H1 (cell line): ENCODE measurements at regions not wholly inside any gene's neighbourhood (a gene's known extent, or its start where the extent isn't known, plus 50 kb on each side); places are given as distances from the start of the nearest gene placed in this dataset.

Experiments used
- CTCF ChIA-PET: fragments of 300-600 bp; sonication (Branson Sonifier 250); formaldehyde crosslinking; loops from one replicate; lab custom pipeline; 2021; ENCODE audit not compliant: partially characterized antibody; lab: Charles Lee
- POLR2A ChIA-PET: fragments of 300-600 bp; sonication (Branson Sonifier 250); formaldehyde crosslinking; loops from one replicate; lab custom pipeline; 2021; ENCODE audit warnings: inconsistent platforms; ENCODE audit not compliant: partially characterized antibody; lab: Charles Lee
- DNase-seq, 2 experiments: peaks; one replicate each; pipeline versions ENCODE4 v3.0.0 to v3.0.0-alpha.2; 2010 to 2022; ENCODE audit warnings: low spot score in 2 of 2, low read depth in 1 of 2, mixed read lengths in 1 of 2
- FAIRE-seq: peaks from 2 replicates; lab custom pipeline; 2011; peaks lifted over from hg19 to GRCh38; lab: Jason Lieb, UNC
- H2AFZ ChIP-seq: 2 replicates; pipeline ENCODE4 v1.8.1; 2012; ENCODE audit warnings: low read length, inconsistent platforms
- H2AK5ac ChIP-seq: 2 replicates; pipeline ENCODE4 v1.6.1; 2013; ENCODE audit warnings: low read depth, low read length
- H2BK120ac ChIP-seq: replicated peaks from 2 replicates; pipeline ENCODE3; 2013; ENCODE audit warnings: low read depth, low read length, inconsistent platforms
- H2BK12ac ChIP-seq: 2 replicates; pipeline ENCODE4 v1.6.1; 2013; ENCODE audit warnings: low read depth, low read length
- H2BK15ac ChIP-seq: 2 replicates; pipeline ENCODE4 v1.6.1; 2013; ENCODE audit warnings: low read length
- H2BK20ac ChIP-seq: 2 replicates; pipeline ENCODE4 v1.6.1; 2013; ENCODE audit warnings: low read length
- H2BK5ac ChIP-seq: 2 replicates; pipeline ENCODE4 v1.6.1; 2013; ENCODE audit warnings: low read depth, low read length
- H3K14ac ChIP-seq: 2 replicates; pipeline ENCODE4 v1.6.1; 2013; ENCODE audit warnings: inconsistent platforms; ENCODE audit not compliant: insufficient read length
- H3K18ac ChIP-seq: 2 replicates; pipeline ENCODE4 v1.6.1; 2013; ENCODE audit warnings: low read length; ENCODE audit errors: extremely low read depth
- H3K23ac ChIP-seq: 2 replicates; pipeline ENCODE4 v1.6.1; 2013; ENCODE audit warnings: inconsistent platforms; ENCODE audit not compliant: insufficient read length
- H3K23me2 ChIP-seq: 2 replicates; pipeline ENCODE4 v1.6.1; 2013; ENCODE audit warnings: low read depth, low read length
- H3K27ac ChIP-seq: 2 replicates; pipeline ENCODE4 v1.6.1; 2011; ENCODE audit warnings: low read depth, low read length, inconsistent platforms
- H3K27me3 ChIP-seq, 4 experiments: replicated peaks in 1 of 4; 1 replicate in 1 of 4; 2 replicates in 3 of 4; pipeline versions ENCODE4 v1.6.1 to v1.8.1; 2011 to 2013; ENCODE audit warnings: low read length in 3 of 4, mild to moderate bottlenecking in 3 of 4, inconsistent platforms in 2 of 4, mixed read lengths in 2 of 4, moderate library complexity in 1 of 4; ENCODE audit not compliant: control insufficient read depth in 3 of 4, insufficient read depth in 3 of 4; ENCODE audit errors: extremely low read depth in 1 of 4
- H3K36me3 ChIP-seq, 4 experiments: 2 replicates each; pipeline versions ENCODE4 v1.6.1 to v1.8.1; 2011 to 2013; ENCODE audit warnings: mild to moderate bottlenecking in 4 of 4, low read length in 3 of 4, moderate library complexity in 2 of 4, control low read depth in 1 of 4, inconsistent platforms in 1 of 4; ENCODE audit not compliant: insufficient read depth in 4 of 4, control insufficient read depth in 2 of 4
- H3K4ac ChIP-seq: replicated peaks from 2 replicates; pipeline ENCODE3; 2013; ENCODE audit warnings: low read length, low read depth, mixed read lengths, inconsistent platforms; ENCODE audit not compliant: insufficient read length
- H3K4me1 ChIP-seq, 4 experiments: replicated peaks in 1 of 4; 1 replicate in 1 of 4; 2 replicates in 3 of 4; pipeline versions ENCODE4 v1.6.1 to v1.8.1; 2011 to 2013; ENCODE audit warnings: low read length in 3 of 4, inconsistent platforms in 2 of 4, mixed read lengths in 1 of 4; ENCODE audit not compliant: insufficient read depth in 4 of 4, control insufficient read depth in 3 of 4
- H3K4me2 ChIP-seq, 2 experiments: 2 replicates each; pipeline versions ENCODE4 v1.6.1 to v1.8.1; 2011 to 2013; ENCODE audit warnings: low read depth in 2 of 2, low read length in 2 of 2, control low read depth in 1 of 2, inconsistent platforms in 1 of 2, mild to moderate bottlenecking in 1 of 2; ENCODE audit not compliant: insufficient read depth in 1 of 2
- H3K4me3 ChIP-seq, 4 experiments: fragments of 200-600, 300-600 bp in 1 of 4; sonication (generic), shearing (Covaris generic), sonication (Bioruptor Twin) in 1 of 4; 2 replicates each; pipeline versions ENCODE4 v1.5.1 to v1.8.1; 2011 to 2016; ENCODE audit warnings: low read length in 4 of 4, low read depth in 3 of 4, control low read depth in 2 of 4, inconsistent platforms in 2 of 4, mild to moderate bottlenecking in 2 of 4, mixed read lengths in 1 of 4, moderate library complexity in 1 of 4; ENCODE audit not compliant: insufficient read depth in 2 of 4; ENCODE audit errors: extremely low read depth in 1 of 4
- H3K56ac ChIP-seq: replicated peaks from 2 replicates; pipeline ENCODE3; 2013; ENCODE audit warnings: low read depth, mild to moderate bottlenecking, mixed read lengths, low read length, inconsistent platforms; ENCODE audit not compliant: insufficient read length
- H3K79me1 ChIP-seq: 2 replicates; pipeline ENCODE4 v1.6.1; 2013; ENCODE audit warnings: low read depth, low read length, control low read depth
- H3K79me2 ChIP-seq, 2 experiments: 2 replicates each; pipeline versions ENCODE4 v1.6.1 to v1.8.1; 2012 to 2013; ENCODE audit warnings: low read length in 2 of 2, mild to moderate bottlenecking in 2 of 2, inconsistent platforms in 1 of 2; ENCODE audit not compliant: insufficient read depth in 2 of 2, control insufficient read depth in 1 of 2
- H3K9ac ChIP-seq, 4 experiments: replicated peaks in 1 of 4; 1 replicate in 1 of 4; 2 replicates in 3 of 4; pipeline versions ENCODE4 v1.6.1 to v1.8.1; 2011 to 2013; ENCODE audit warnings: low read depth in 3 of 4, low read length in 3 of 4, control low read depth in 2 of 4, mild to moderate bottlenecking in 2 of 4, moderate library complexity in 2 of 4, inconsistent platforms in 1 of 4; ENCODE audit errors: extremely low read depth in 1 of 4
- H3K9me3 ChIP-seq, 2 experiments: 2 replicates each; pipeline versions ENCODE4 v1.6.1 to v1.8.1; 2012 to 2013; ENCODE audit warnings: mild to moderate bottlenecking in 2 of 2, moderate library complexity in 2 of 2, control low read depth in 1 of 2, inconsistent platforms in 1 of 2, low read depth in 1 of 2, low read length in 1 of 2, mixed read lengths in 1 of 2; ENCODE audit not compliant: insufficient read depth in 2 of 2
- H4K20me1 ChIP-seq, 2 experiments: replicated peaks in 1 of 2; 2 replicates each; pipeline versions ENCODE3 to v1.8.1; 2011 to 2013; ENCODE audit warnings: inconsistent platforms in 2 of 2, low read length in 2 of 2, mild to moderate bottlenecking in 1 of 2; ENCODE audit not compliant: insufficient read depth in 2 of 2, control insufficient read depth in 1 of 2
- H4K5ac ChIP-seq: 2 replicates; pipeline ENCODE4 v1.6.1; 2013; ENCODE audit warnings: low read length, low read depth, mixed read lengths, inconsistent platforms; ENCODE audit not compliant: insufficient read length
- H4K8ac ChIP-seq: 2 replicates; pipeline ENCODE4 v1.8.0; 2013; ENCODE audit warnings: mild to moderate bottlenecking, moderate library complexity, low read length, inconsistent platforms; ENCODE audit not compliant: insufficient read depth; ENCODE audit errors: extremely low read depth
- H4K91ac ChIP-seq: replicated peaks from 2 replicates; pipeline ENCODE3; 2013; ENCODE audit warnings: low read length, mixed read lengths, inconsistent platforms; ENCODE audit not compliant: insufficient read length
- CTBP2 ChIP-seq: IDR thresholded peaks from 2 replicates; pipeline ENCODE4 v1.7.0; 2011; ENCODE audit warnings: borderline replicate concordance, mild to moderate bottlenecking, moderate library complexity, mixed read lengths, low read length; ENCODE audit not compliant: insufficient read depth, insufficient read length
- HDAC6 ChIP-seq: IDR thresholded peaks from one replicate; pipeline ENCODE4 v1.7.1; 2012; ENCODE audit warnings: low read depth, mild to moderate bottlenecking, inconsistent platforms, low read length, moderate library complexity
- JUN ChIP-seq: IDR thresholded peaks from 2 replicates; pipeline ENCODE4 v1.6.1; 2011; ENCODE audit warnings: low read depth, mild to moderate bottlenecking, improper control_type of control experiment, low read length
- KDM5A ChIP-seq: fragments of 200-600 bp; IDR thresholded peaks from 2 replicates; pipeline ENCODE4 v1.7.1; 2012; ENCODE audit warnings: mild to moderate bottlenecking, low read length, inconsistent platforms, mixed read lengths
- PHF8 ChIP-seq: fragments of 200-600 bp; sonication (generic); conservative IDR thresholded peaks from 2 replicates; pipeline ENCODE4 v1.7.1; 2012; ENCODE audit warnings: low read depth, mild to moderate bottlenecking, inconsistent platforms, low read length, moderate library complexity
- SIRT6 ChIP-seq: IDR thresholded peaks from one replicate; pipeline ENCODE4 v1.7.1; 2012; ENCODE audit warnings: low read length, inconsistent platforms
- SIX5 ChIP-seq: IDR thresholded peaks from 2 replicates; pipeline ENCODE4 v1.6.1; 2011; ENCODE audit warnings: mild to moderate bottlenecking, low read depth, low read length
- TAF7 ChIP-seq: optimal IDR thresholded peaks from 2 replicates; pipeline ENCODE3; 2011; ENCODE audit warnings: low read depth, mild to moderate bottlenecking, inconsistent platforms, low read length, moderate library complexity, borderline replicate concordance
- TBP ChIP-seq: IDR thresholded peaks from 2 replicates; pipeline ENCODE4 v1.6.1; 2011; ENCODE audit warnings: low read depth, low read length, improper control_type of control experiment
- YY1 ChIP-seq: IDR thresholded peaks from 2 replicates; pipeline ENCODE4 v1.6.1; 2011; ENCODE audit warnings: low read depth, mild to moderate bottlenecking, low read length
- ZNF274 ChIP-seq: IDR thresholded peaks from 2 replicates; pipeline ENCODE4 v1.7.0; 2012; ENCODE audit warnings: low read length, borderline replicate concordance; ENCODE audit errors: extremely low read depth
- WGBS, 2 experiments: shearing (Covaris generic) in 1 of 2; methylation state at CpG; one replicate each; pipeline versions ENCODE4 v1.1.6 to v1.1.7; 2013 to 2015; ENCODE audit warnings: low lambda C conversion rate in 2 of 2, mixed read lengths in 2 of 2, inconsistent platforms in 1 of 2, low coverage in 1 of 2, missing lambda C conversion rate in 1 of 2; ENCODE audit not compliant: insufficient replicate concordance in 2 of 2, insufficient coverage in 1 of 2, insufficient read length in 1 of 2; ENCODE audit errors: extremely low coverage in 1 of 2, missing lambda C conversion rate in 1 of 2; 5-methylcytosine and 5-hydroxymethylcytosine counted together
- TF ChIP-seq, protein P1 (sequence below): IDR thresholded peaks from 2 replicates; pipeline ENCODE4 v1.6.1; 2012; ENCODE audit warnings: inconsistent platforms

DNA sequence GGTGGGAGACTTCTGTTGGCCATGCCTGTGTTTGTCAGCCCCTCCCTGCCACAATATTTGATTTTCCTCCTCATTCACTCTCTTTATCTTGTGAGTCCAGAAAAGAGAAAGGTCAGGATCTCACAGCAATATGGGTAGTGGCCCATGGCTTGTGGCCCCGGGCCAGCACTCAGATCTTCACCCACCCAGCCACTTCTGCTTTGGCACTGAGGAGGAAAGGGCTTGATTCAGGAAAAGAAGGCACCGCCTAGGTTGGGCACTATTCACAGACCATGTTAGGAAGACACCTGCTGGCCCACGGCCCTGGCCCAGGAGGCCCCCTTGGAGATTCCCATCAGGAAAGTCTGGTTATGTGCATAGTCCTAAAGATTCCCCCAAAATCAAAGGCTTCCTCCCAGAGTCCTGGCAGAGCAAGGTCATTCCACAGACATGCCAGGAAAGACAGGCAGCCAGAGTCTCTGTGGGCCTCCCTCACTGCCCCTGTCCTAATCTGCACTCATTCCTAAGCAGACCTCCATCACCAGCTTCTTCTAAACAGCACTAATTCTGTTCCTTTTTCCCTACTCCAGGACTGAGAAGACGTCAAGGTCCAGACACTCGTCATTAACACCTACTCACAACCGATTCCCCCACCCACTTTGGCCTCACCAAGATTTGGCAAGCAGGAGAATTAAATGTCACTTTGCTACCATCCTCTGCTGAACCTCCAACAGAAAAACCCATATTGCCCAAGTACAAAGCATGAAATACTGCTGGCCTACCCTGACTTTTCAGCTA lies 179.3 kb downstream of the DEPDC1B start:
- H3K4me3 ChIP-seq = no peak overlapping the region
- no peak overlapping the region for H2BK15ac ChIP-seq
- no peaks in the 10 kb centered on the region for H4K20me1 ChIP-seq
- WGBS, 2 experiments = 79% methylated on average over 6 of the region's 6 CpGs; no CpG with 5 or more reads in 1 of the 2 experiments
- CTCF ChIA-PET = no interaction called here
- H3K18ac ChIP-seq = no peak overlapping the region
- H3K14ac ChIP-seq = no peak overlapping the region
- H3K27ac ChIP-seq = no peak overlapping the region
- H3K23me2 ChIP-seq = no peaks in the 10 kb centered on the region
- FAIRE-seq = no peak
- no peak overlapping the region for H3K56ac ChIP-seq
- no peak overlapping the region for H4K8ac ChIP-seq
- H2BK20ac ChIP-seq = no peak overlapping the region
- no peak overlapping the region for H4K91ac ChIP-seq
- H3K9me3 ChIP-seq = no peaks in the 10 kb centered on the region
- H3K9ac ChIP-seq = no peak overlapping the region
- H3K36me3 ChIP-seq = no peaks in the 10 kb centered on the region
- H3K23ac ChIP-seq = no peak overlapping the region
- POLR2A ChIA-PET = no interaction called here
- no peak overlapping the region for H3K4ac ChIP-seq
- H3K79me2 ChIP-seq = no peaks in the 10 kb centered on the region
- no peak overlapping the region for H2AK5ac ChIP-seq
- H3K4me2 ChIP-seq = no peak overlapping the region
- no peak overlapping the region for H2AFZ ChIP-seq
- peaks cover 0 to 2% (median 0%) of the 10 kb centered on the region in 4 experiments; a peak in 1 of 7 replicates for H3K4me1 ChIP-seq
- H4K5ac ChIP-seq = no peak overlapping the region
- no peak overlapping the region for H2BK5ac ChIP-seq
- no peak for DNase-seq
- H3K27me3 ChIP-seq = no peaks in the 10 kb centered on the region
- no peak overlapping the region for H2BK12ac ChIP-seq
- no peaks in the 10 kb centered on the region for H3K79me1 ChIP-seq
- TF ChIP-seq YY1 = no peak
- TF ChIP-seq SIRT6 = no peak
- no peak for TF ChIP-seq KDM5A
- TF ChIP-seq CTBP2 = no peak
- no peak for TF ChIP-seq TAF7
- TF ChIP-seq JUN = no peak
- TF ChIP-seq TBP = no peak
- no peak for TF ChIP-seq HDAC6
- no peak for TF ChIP-seq PHF8
- TF ChIP-seq, protein P1, sequence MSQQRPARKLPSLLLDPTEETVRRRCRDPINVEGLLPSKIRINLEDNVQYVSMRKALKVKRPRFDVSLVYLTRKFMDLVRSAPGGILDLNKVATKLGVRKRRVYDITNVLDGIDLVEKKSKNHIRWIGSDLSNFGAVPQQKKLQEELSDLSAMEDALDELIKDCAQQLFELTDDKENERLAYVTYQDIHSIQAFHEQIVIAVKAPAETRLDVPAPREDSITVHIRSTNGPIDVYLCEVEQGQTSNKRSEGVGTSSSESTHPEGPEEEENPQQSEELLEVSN = no peak
- no peak for TF ChIP-seq SIX5
- TF ChIP-seq ZNF274 = no peak
- H2BK120ac ChIP-seq = no peak overlapping the region
